ENCODE measurements at regions not wholly inside any gene's neighbourhood (a gene's known extent, or its start where the extent isn't known, plus 50 kb on each side); places are given as distances from the start of the nearest gene placed in this dataset.

GRCh38 chr13:84985860-84986259 is 813.4 kb downstream of the SLITRK6 start:
- intact Hi-C loops (cut with DNase I): no loop called here
- no peak for DNase-seq (ENCODE audit: missing footprints)
- ATAC-seq: no peak

GRCh38 chr13:84983321-84983720 is 815.9 kb downstream of the SLITRK6 start:
- DNase-seq (ENCODE audit: missing footprints) (no peak), ATAC-seq (no peak)
- intact Hi-C loops (cut with DNase I): no loop called here

- DNase-seq (ENCODE audit: missing footprints): no peak
- intact Hi-C loops (cut with DNase I): no loop called here
- ATAC-seq: no peak
Measured at GRCh38 chr13:84980571-84980970, 818.6 kb downstream of the SLITRK6 start.

- DNase-seq (ENCODE audit: missing footprints) (no peak), ATAC-seq (no peak)
- intact Hi-C loops (cut with DNase I): no loop called here
Measured at GRCh38 chr13:84978851-84979250, 820.4 kb downstream of the SLITRK6 start.

GRCh38 chr13:84973661-84974060 is 825.6 kb downstream of the SLITRK6 start:
- ATAC-seq (no peak), DNase-seq (ENCODE audit: missing footprints) (no peak)
- intact Hi-C loops (cut with DNase I): no loop called here

- ATAC-seq: no peak
- intact Hi-C loops (cut with DNase I): no loop called here
Measured at GRCh38 chr13:84972907-84973306, 826.3 kb downstream of the SLITRK6 start.

GRCh38 chr13:84962849-84963248 is 836.4 kb downstream of the SLITRK6 start:
- intact Hi-C loops (cut with DNase I): no loop called here
- DNase-seq (ENCODE audit: missing footprints) (no peak), ATAC-seq (no peak)

More at GRCh38 chr13:84972907-84973306, 826.3 kb downstream of the SLITRK6 start:
- DNase-seq (ENCODE audit: missing footprints): no peak

GRCh38 chr13:84962141-84962750 is 837.0 kb downstream of the SLITRK6 start:
- no peak for DNase-seq (ENCODE audit: missing footprints)
- no peak for ATAC-seq
- intact Hi-C loops (cut with DNase I): no loop called here

- ATAC-seq (no peak), DNase-seq (ENCODE audit: missing footprints) (peak; percentile 63)
Measured at GRCh38 chr13:84961023-84961422, 838.2 kb downstream of the SLITRK6 start.

GRCh38 chr13:84959818-84960217 is 839.4 kb downstream of the SLITRK6 start:
- ATAC-seq: no peak
- intact Hi-C loops (cut with DNase I): no loop called here
- no peak for DNase-seq (ENCODE audit: missing footprints)

More at GRCh38 chr13:84961023-84961422, 838.2 kb downstream of the SLITRK6 start:
- intact Hi-C loops (cut with DNase I): no loop called here

- intact Hi-C loops (cut with DNase I): no loop called here
- DNase-seq (ENCODE audit: missing footprints): no peak
- ATAC-seq: no peak
Measured at GRCh38 chr13:84954636-84955035, 844.6 kb downstream of the SLITRK6 start.

GRCh38 chr13:84951128-84951527 is 848.1 kb downstream of the SLITRK6 start:
- ATAC-seq: no peak
- no peak for DNase-seq (ENCODE audit: missing footprints)
- intact Hi-C loops (cut with DNase I): no loop called here

- DNase-seq (ENCODE audit: missing footprints) (no peak), ATAC-seq (no peak)
- intact Hi-C loops (cut with DNase I): no loop called here
Measured at GRCh38 chr13:84946192-84946591, 853.0 kb downstream of the SLITRK6 start.

- DNase-seq (ENCODE audit: missing footprints) (no peak), ATAC-seq (no peak)
- intact Hi-C loops (cut with DNase I): no loop called here
Measured at GRCh38 chr13:84940798-84941197, 858.4 kb downstream of the SLITRK6 start.

- no peak for DNase-seq (ENCODE audit: missing footprints)
- no peak for ATAC-seq
- intact Hi-C loops (cut with DNase I): no loop called here
Measured at GRCh38 chr13:84940167-84940566, 859.1 kb downstream of the SLITRK6 start.

GRCh38 chr13:84934911-84935310 is 864.3 kb downstream of the SLITRK6 start:
- no peak for ATAC-seq
- intact Hi-C loops (cut with DNase I): no loop called here

GRCh38 chr13:84933797-84934196 is 865.4 kb downstream of the SLITRK6 start:
- no peak for ATAC-seq

More at GRCh38 chr13:84934911-84935310, 864.3 kb downstream of the SLITRK6 start:
- DNase-seq (ENCODE audit: missing footprints): no peak

GRCh38 chr13:84931264-84931663 is 868.0 kb downstream of the SLITRK6 start:
- no peak for DNase-seq (ENCODE audit: missing footprints)
- ATAC-seq: no peak
- intact Hi-C loops (cut with DNase I): no loop called here

More at GRCh38 chr13:84933797-84934196, 865.4 kb downstream of the SLITRK6 start:
- intact Hi-C loops (cut with DNase I): no loop called here
- DNase-seq (ENCODE audit: missing footprints): no peak

GRCh38 chr13:84927442-84928169 is 871.6 kb downstream of the SLITRK6 start:
- DNase-seq (ENCODE audit: missing footprints) (no peak), ATAC-seq (no peak)
- intact Hi-C loops (cut with DNase I): no loop called here

GRCh38 chr13:84925443-84925842 is 873.8 kb downstream of the SLITRK6 start:
- ATAC-seq: no peak

More at GRCh38 chr13:84925443-84925842, 873.8 kb downstream of the SLITRK6 start:
- no peak for DNase-seq (ENCODE audit: missing footprints)
- intact Hi-C loops (cut with DNase I): no loop called here

Data from Right ventricle myocardium inferior (tissue), 1 donor.